Esophagus muscularis mucosa (tissue), 4 donors: ENCODE measurements at regions not wholly inside any gene's neighbourhood (a gene's known extent, or its start where the extent isn't known, plus 50 kb on each side); places are given as distances from the start of the nearest gene placed in this dataset.

Source experiments
- DNase-seq: peaks from one replicate; pipeline ENCODE4 v3.0.0-alpha.2; 2017; ENCODE audit errors: extremely low spot score
- H3K27ac ChIP-seq, 4 donors: fragments of 200-600 bp; sonication (generic); replicated peaks in 1 of 4; 1 replicate in 3 of 4; 2 replicates in 1 of 4; pipeline ENCODE4 v1.5.1; 2016 to 2019; ENCODE audit warnings: mild to moderate bottlenecking in 1 of 4
- H3K27me3 ChIP-seq, 4 donors: fragments of 200-600 bp; sonication (generic); one replicate each; pipeline versions ENCODE4 v1.5.1 to v1.6.0; 2016 to 2019
- H3K36me3 ChIP-seq, 4 donors: fragments of 200-600 bp; sonication (generic); one replicate each; pipeline ENCODE4 v1.5.1; 2016 to 2019
- H3K4me1 ChIP-seq, 4 donors: fragments of 200-600 bp; sonication (generic); one replicate each; pipeline ENCODE4 v1.5.1; 2016 to 2019
- H3K4me3 ChIP-seq, 4 donors: fragments of 200-600 bp; sonication (generic); 1 replicate in 2 of 4; 2 replicates in 2 of 4; pipeline ENCODE4 v1.5.1; 2016 to 2019; ENCODE audit warnings: mild to moderate bottlenecking in 4 of 4, moderate library complexity in 1 of 4
- H3K9me3 ChIP-seq, 4 donors: fragments of 200-600 bp; sonication (generic); 1 replicate in 3 of 4; 2 replicates in 1 of 4; pipeline ENCODE4 v1.5.1; 2016 to 2019
- CTCF ChIP-seq, 3 experiments: fragments of 200-600 bp in 2 of 3; fragments of 450-650 bp in 1 of 3; sonication (generic) in 2 of 3; IDR thresholded peaks; one replicate each; pipeline ENCODE4 v1.5.1; 2017 to 2019; ENCODE audit warnings: antibody characterized with exemption in 3 of 3, mild to moderate bottlenecking in 2 of 3, moderate library complexity in 1 of 3
- EP300 ChIP-seq: sonication (generic); formaldehyde crosslinking; IDR thresholded peaks from one replicate; pipeline ENCODE4 v1.6.1; 2017; ENCODE audit warnings: antibody characterized with exemption
- POLR2A ChIP-seq: fragments of 450-650 bp; IDR thresholded peaks from one replicate; pipeline ENCODE4 v1.6.1; 2017; ENCODE audit warnings: antibody characterized with exemption, moderate library complexity, mild to moderate bottlenecking, low read depth
- POLR2AphosphoS5 ChIP-seq, 2 donors: sonication (generic); formaldehyde crosslinking; IDR thresholded peaks; one replicate each; pipeline ENCODE4 v1.6.1; 2017; ENCODE audit warnings: antibody characterized with exemption in 2 of 2
- WGBS: methylation state at CpG from one replicate; pipeline ENCODE4 v1.1.5; 2018; 5-methylcytosine and 5-hydroxymethylcytosine counted together
- intact Hi-C: fragments of 100-400 bp; cut with DNase I; formaldehyde crosslinking; loops from one replicate; pipeline ENCODE4 v1.15.1; 2023

- intact Hi-C loops, result loop anchor here (2.0 kb wide), 1 partner anchor 839 kb away; no protein-coding TSS in a partner anchor
- 9% methylated on average over 6 of the region's 6 CpGs for WGBS
- TF ChIP-seq POLR2A, result no peak
- peak; percentile 49 to 74 (median 65) for TF ChIP-seq CTCF (IDR thresholded peaks at IDR 0.05)
- H3K4me3 ChIP-seq, result peak overlapping the region in 1 of 4 donors; percentile 8
- no peaks in the 10 kb centered on the region for H3K27me3 ChIP-seq
- H3K4me1 ChIP-seq, result peaks cover 0 to 5% (median 2%) of the 10 kb centered on the region in 4 donors
- H3K27ac ChIP-seq, result no peak overlapping the region
- no peaks in the 10 kb centered on the region for H3K36me3 ChIP-seq
- DNase-seq, result no peak
- no peaks in the 10 kb centered on the region for H3K9me3 ChIP-seq
Observed at GRCh38 chr13:78137404-78138142, 218.9 kb upstream of the EDNRB start.

GRCh38 chr13:78136966-78137365, 218.3 kb upstream of the EDNRB start:
- H3K4me3 ChIP-seq, result no peak overlapping the region
- no peaks in the 10 kb centered on the region for H3K36me3 ChIP-seq
- intact Hi-C loops, result no loop called here
- H3K4me1 ChIP-seq, result peaks cover 0 to 5% (median 2%) of the 10 kb centered on the region in 4 donors
- DNase-seq, result no peak
- WGBS, result 53% methylated on average over 3 of the region's 3 CpGs
- H3K27ac ChIP-seq, result no peak overlapping the region
- no peaks in the 10 kb centered on the region for H3K9me3 ChIP-seq
- TF ChIP-seq CTCF (IDR thresholded peaks at IDR 0.05), result no peak
- no peak for TF ChIP-seq POLR2A
- TF ChIP-seq POLR2AphosphoS5 (IDR thresholded peaks at IDR 0.05), result no peak
- no peak for TF ChIP-seq EP300
- H3K27me3 ChIP-seq, result no peaks in the 10 kb centered on the region

GRCh38 chr13:78133511-78133910, 214.9 kb upstream of the EDNRB start:
- Histone ChIP-seq H3K27ac (no peak overlapping the region), H3K9me3 (no peaks in the 10 kb centered on the region), H3K4me1 (peaks cover 0 to 5% (median 2%) of the 10 kb centered on the region in 4 donors), H3K36me3 (no peaks in the 10 kb centered on the region), H3K27me3 (no peaks in the 10 kb centered on the region), H3K4me3 (no peak overlapping the region)
- TF ChIP-seq POLR2A, result no peak
- TF ChIP-seq POLR2AphosphoS5 (IDR thresholded peaks at IDR 0.05), result no peak
- no peak for TF ChIP-seq EP300
- TF ChIP-seq CTCF (IDR thresholded peaks at IDR 0.05), result no peak
- WGBS, result 78% methylated on average over 3 of the region's 3 CpGs
- DNase-seq, result no peak
- intact Hi-C loops, result no loop called here

GRCh38 chr13:78131811-78132210, 213.2 kb upstream of the EDNRB start:
- H3K27me3 ChIP-seq, result no peaks in the 10 kb centered on the region
- no peaks in the 10 kb centered on the region for H3K4me1 ChIP-seq
- no peak for TF ChIP-seq EP300
- TF ChIP-seq CTCF (IDR thresholded peaks at IDR 0.05), result no peak
- TF ChIP-seq POLR2AphosphoS5 (IDR thresholded peaks at IDR 0.05), result no peak
- no peak for TF ChIP-seq POLR2A
- no peak overlapping the region for H3K4me3 ChIP-seq
- DNase-seq, result no peak
- intact Hi-C loops, result no loop called here
- no peaks in the 10 kb centered on the region for H3K36me3 ChIP-seq
- no peaks in the 10 kb centered on the region for H3K9me3 ChIP-seq
- H3K27ac ChIP-seq, result no peak overlapping the region

GRCh38 chr13:78131346-78131745, 212.7 kb upstream of the EDNRB start:
- intact Hi-C loops, result no loop called here
- no peaks in the 10 kb centered on the region for H3K4me1 ChIP-seq
- H3K36me3 ChIP-seq, result no peaks in the 10 kb centered on the region
- H3K4me3 ChIP-seq, result no peak overlapping the region
- no peaks in the 10 kb centered on the region for H3K27me3 ChIP-seq
- no peak overlapping the region for H3K27ac ChIP-seq
- no peaks in the 10 kb centered on the region for H3K9me3 ChIP-seq
- WGBS, result 93% methylated on average over 2 of the region's 2 CpGs
- no peak for DNase-seq
- no peak for TF ChIP-seq EP300
- no peak for TF ChIP-seq POLR2A
- no peak for TF ChIP-seq CTCF (IDR thresholded peaks at IDR 0.05)
- no peak for TF ChIP-seq POLR2AphosphoS5 (IDR thresholded peaks at IDR 0.05)
